HCT116 (cell line): ENCODE measurements at regions not wholly inside any gene's neighbourhood (a gene's known extent, or its start where the extent isn't known, plus 50 kb on each side); places are given as distances from the start of the nearest gene placed in this dataset.
A peak's percentile ranks its signal among the peaks of the same experiment; 100 is the strongest.

Source experiments
- ATAC-seq: fragments of 200-7000 bp; cut with Tn5 transposase; 2 replicates; pipeline ENCODE4 v1.9.1; 2020; ENCODE audit warnings: mild to moderate bottlenecking, moderate library complexity
- BruUV-seq: library from RNA; stranded (reverse); fragments of 400-500 nt; replicated peaks from 2 replicates; lab custom pipeline; 2021; lab: Mats Ljungman, UMichigan
- CTCF ChIA-PET: fragments of 300-600 bp; sonication (Branson Sonifier 250); formaldehyde crosslinking; loops from one replicate; lab custom pipeline; 2021; ENCODE audit warnings: antibody characterized with exemption; lab: Charles Lee
- POLR2A ChIA-PET: fragments of 300-600, 350-600 bp; sonication (Branson Sonifier 250); formaldehyde crosslinking; loops from one replicate; lab custom pipeline; 2021; ENCODE audit warnings: antibody characterized with exemption; lab: Charles Lee
- RAD21 ChIA-PET, 2 experiments: fragments of 300-600 bp; sonication (Branson Sonifier 250); formaldehyde crosslinking; loops; one replicate each; lab custom pipeline; 2023; ENCODE audit warnings: low total read pairs in 2 of 2; ENCODE audit not compliant: uncharacterized antibody in 2 of 2, unreplicated experiment in 2 of 2, low non-redundant PET in 1 of 2; lab: Charles Lee
- DNase-seq: peaks from one replicate; pipeline ENCODE4 v3.0.0-alpha.2; 2010; ENCODE audit warnings: low read depth, low spot score
- H2AFZ ChIP-seq: fragments of 200-600 bp; shearing (Covaris generic), sonication (generic); 2 replicates; pipeline ENCODE4 v1.6.1; 2017; ENCODE audit warnings: low read depth, mixed run types, mixed read lengths, antibody characterized with exemption, low read length; ENCODE audit not compliant: poor library complexity, severe bottlenecking
- H3K27ac ChIP-seq: 2 replicates; pipeline ENCODE4 v1.5.1; 2012; ENCODE audit warnings: low read depth, low read length
- H3K27me3 ChIP-seq: fragments of 200-600 bp; sonication (generic); 2 replicates; pipeline ENCODE4 v1.6.1; 2016; ENCODE audit warnings: mixed run types, low read length, mixed read lengths; ENCODE audit not compliant: insufficient read depth
- H3K36me3 ChIP-seq, 2 experiments: fragments of 200-500 bp in 1 of 2; fragments of 200-600 bp in 1 of 2; sonication (Bioruptor generic) in 1 of 2; sonication (generic) in 1 of 2; 2 replicates each; pipeline versions ENCODE4 v1.5.1 to v1.6.1; 2014 to 2016; ENCODE audit warnings: low read length in 2 of 2, inconsistent platforms in 1 of 2, mixed read lengths in 1 of 2, mixed run types in 1 of 2; ENCODE audit not compliant: insufficient read depth in 2 of 2, control insufficient read depth in 1 of 2
- H3K4me1 ChIP-seq, 2 experiments: fragments of 200-600 bp in 1 of 2; sonication (generic) in 1 of 2; 2 replicates each; pipeline versions ENCODE4 v1.5.1 to v1.6.1; 2012 to 2017; ENCODE audit warnings: low read length in 2 of 2, inconsistent platforms in 1 of 2, mild to moderate bottlenecking in 1 of 2, mixed read lengths in 1 of 2, mixed run types in 1 of 2, moderate library complexity in 1 of 2; ENCODE audit not compliant: insufficient read depth in 2 of 2, control insufficient read depth in 1 of 2
- H3K4me2 ChIP-seq: fragments of 200-600 bp; sonication (generic); 2 replicates; pipeline ENCODE4 v1.6.1; 2017; ENCODE audit warnings: mixed run types, low read length, mixed read lengths
- H3K4me3 ChIP-seq, 2 experiments: fragments of 200-600 bp in 1 of 2; sonication (generic) in 1 of 2; replicated peaks in 1 of 2; 2 replicates each; pipeline ENCODE4 v1.5.1; 2011 to 2016; ENCODE audit warnings: low read length in 2 of 2, control low read depth in 1 of 2, low read depth in 1 of 2, mild to moderate bottlenecking in 1 of 2, mixed read lengths in 1 of 2, mixed run types in 1 of 2
- H3K79me2 ChIP-seq: fragments of 200-600 bp; sonication (generic); 2 replicates; pipeline ENCODE4 v1.6.1; 2017; ENCODE audit warnings: mild to moderate bottlenecking, mixed run types, low read length, moderate library complexity, mixed read lengths; ENCODE audit not compliant: insufficient read depth
- H3K9ac ChIP-seq: fragments of 200-600 bp; sonication (generic); 2 replicates; pipeline ENCODE4 v1.6.1; 2016; ENCODE audit warnings: low read length, mixed read lengths
- H3K9me2 ChIP-seq: fragments of 200-600 bp; sonication (generic), shearing (Covaris generic); 2 replicates; pipeline ENCODE4 v1.6.1; 2017; ENCODE audit warnings: mixed run types, mild to moderate bottlenecking, moderate library complexity; ENCODE audit not compliant: insufficient read depth
- H3K9me3 ChIP-seq, 2 experiments: fragments of 200-500 bp in 1 of 2; fragments of 200-600 bp in 1 of 2; sonication (Bioruptor generic) in 1 of 2; sonication (generic) in 1 of 2; 2 replicates each; pipeline ENCODE4 v1.6.1; 2014 to 2017; ENCODE audit warnings: low read length in 2 of 2, mixed read lengths in 2 of 2, inconsistent platforms in 1 of 2, low read depth in 1 of 2, mild to moderate bottlenecking in 1 of 2, mixed run types in 1 of 2, moderate library complexity in 1 of 2; ENCODE audit not compliant: control insufficient read depth in 1 of 2, insufficient read depth in 1 of 2
- H4K20me1 ChIP-seq: fragments of 200-600 bp; sonication (generic), shearing (Covaris generic); 2 replicates; pipeline ENCODE4 v1.6.1; 2017; ENCODE audit warnings: mixed run types, mild to moderate bottlenecking, moderate library complexity; ENCODE audit not compliant: insufficient read depth
- ATF3 ChIP-seq: IDR thresholded peaks from 2 replicates; pipeline ENCODE4 v1.6.1; 2012
- CEBPB ChIP-seq: IDR thresholded peaks from 2 replicates; pipeline ENCODE4 v1.6.1; 2012; ENCODE audit warnings: low read depth
- EGR1 ChIP-seq: IDR thresholded peaks from 2 replicates; pipeline ENCODE4 v1.6.1; 2012; ENCODE audit warnings: low read depth
- EZH2 ChIP-seq: fragments of 200-600 bp; sonication (generic); IDR thresholded peaks from 2 replicates; pipeline ENCODE4 v1.6.1; 2017; ENCODE audit warnings: antibody characterized with exemption, mixed run types
- EZH2phosphoT487 ChIP-seq: fragments of 200-600 bp; IDR thresholded peaks from 2 replicates; pipeline ENCODE4 v1.6.1; 2018; ENCODE audit warnings: antibody characterized with exemption, borderline replicate concordance
- FOSL1 ChIP-seq: IDR thresholded peaks from 2 replicates; pipeline ENCODE4 v1.6.1; 2012; ENCODE audit warnings: low read depth
- POLR2A ChIP-seq: IDR thresholded peaks from 2 replicates; pipeline ENCODE4 v1.7.0; 2011; ENCODE audit warnings: borderline replicate concordance; ENCODE audit not compliant: insufficient read depth, insufficient read length; ENCODE audit errors: extremely low read depth
- RAD21 ChIP-seq: IDR thresholded peaks from 2 replicates; pipeline ENCODE4 v1.6.1; 2012; ENCODE audit warnings: low read depth, mild to moderate bottlenecking
- SIN3A ChIP-seq: IDR thresholded peaks from 2 replicates; pipeline ENCODE4 v1.6.1; 2012; ENCODE audit warnings: low read depth
- SP1 ChIP-seq: IDR thresholded peaks from 2 replicates; pipeline ENCODE4 v1.6.1; 2012; ENCODE audit warnings: low read depth
- SRF ChIP-seq: IDR thresholded peaks from 2 replicates; pipeline ENCODE4 v1.6.1; 2012; ENCODE audit warnings: low read depth
- ZFX ChIP-seq: fragments of 450-650 bp; IDR thresholded peaks from 2 replicates; pipeline ENCODE4 v1.6.1; 2017
- ZNF274 ChIP-seq: fragments of 200-500 bp; sonication (Bioruptor generic); IDR thresholded peaks from 2 replicates; pipeline ENCODE4 v1.6.1; 2014; ENCODE audit warnings: mild to moderate bottlenecking, low read depth, low read length, inconsistent platforms
- intact Hi-C: fragments of 100-400 bp; cut with micrococcal nuclease; formaldehyde crosslinking; loops from 2 replicates; pipeline ENCODE4 v1.10.0; 2022
- TF ChIP-seq, protein P1 (sequence below): IDR thresholded peaks from 2 replicates; pipeline ENCODE4 v1.6.1; 2012; ENCODE audit warnings: low read depth
- TF ChIP-seq, protein P2 (sequence below): IDR thresholded peaks from 2 replicates; pipeline ENCODE4 v1.6.1; 2011; ENCODE audit warnings: mild to moderate bottlenecking, low read length, moderate library complexity; ENCODE audit not compliant: insufficient replicate concordance; ENCODE audit errors: extremely low read depth

DNA sequence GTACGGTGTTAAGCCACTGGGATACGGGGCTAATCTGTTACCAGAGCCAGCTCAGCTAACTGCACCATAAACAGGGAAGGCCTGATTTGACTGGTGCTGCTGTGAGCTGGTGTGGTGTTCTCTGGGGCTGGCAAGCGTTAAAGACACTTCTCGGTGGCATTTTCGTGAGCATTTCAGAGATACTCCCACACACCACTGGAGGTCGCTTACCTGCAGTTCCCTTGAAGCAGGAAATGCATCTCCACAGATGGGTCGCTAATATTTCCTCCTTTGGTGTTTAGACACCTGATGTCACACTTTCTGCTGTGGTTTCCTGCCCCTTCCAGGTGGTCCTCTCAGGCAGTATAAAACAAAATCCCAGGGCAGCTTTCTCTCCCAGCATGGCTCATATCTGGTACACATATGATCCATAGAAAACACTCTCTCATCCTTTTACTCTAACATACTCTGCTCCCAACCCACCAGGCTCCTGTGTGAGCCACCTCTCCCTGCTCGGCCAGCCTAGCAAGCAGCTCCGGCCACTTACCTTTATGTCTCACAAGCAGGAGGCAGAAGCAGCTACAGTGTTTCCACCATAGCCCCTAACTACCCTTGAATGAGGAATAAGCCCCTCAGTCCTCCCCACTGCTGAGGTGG, 129.9 kb upstream of the GRIN2B start (continued):
- TF ChIP-seq FOSL1 (no peak), EZH2phosphoT487 (no peak), POLR2A (no peak), RAD21 (peak; percentile 42), ZFX (no peak), ATF3 (no peak)
- TF ChIP-seq, protein P1, sequence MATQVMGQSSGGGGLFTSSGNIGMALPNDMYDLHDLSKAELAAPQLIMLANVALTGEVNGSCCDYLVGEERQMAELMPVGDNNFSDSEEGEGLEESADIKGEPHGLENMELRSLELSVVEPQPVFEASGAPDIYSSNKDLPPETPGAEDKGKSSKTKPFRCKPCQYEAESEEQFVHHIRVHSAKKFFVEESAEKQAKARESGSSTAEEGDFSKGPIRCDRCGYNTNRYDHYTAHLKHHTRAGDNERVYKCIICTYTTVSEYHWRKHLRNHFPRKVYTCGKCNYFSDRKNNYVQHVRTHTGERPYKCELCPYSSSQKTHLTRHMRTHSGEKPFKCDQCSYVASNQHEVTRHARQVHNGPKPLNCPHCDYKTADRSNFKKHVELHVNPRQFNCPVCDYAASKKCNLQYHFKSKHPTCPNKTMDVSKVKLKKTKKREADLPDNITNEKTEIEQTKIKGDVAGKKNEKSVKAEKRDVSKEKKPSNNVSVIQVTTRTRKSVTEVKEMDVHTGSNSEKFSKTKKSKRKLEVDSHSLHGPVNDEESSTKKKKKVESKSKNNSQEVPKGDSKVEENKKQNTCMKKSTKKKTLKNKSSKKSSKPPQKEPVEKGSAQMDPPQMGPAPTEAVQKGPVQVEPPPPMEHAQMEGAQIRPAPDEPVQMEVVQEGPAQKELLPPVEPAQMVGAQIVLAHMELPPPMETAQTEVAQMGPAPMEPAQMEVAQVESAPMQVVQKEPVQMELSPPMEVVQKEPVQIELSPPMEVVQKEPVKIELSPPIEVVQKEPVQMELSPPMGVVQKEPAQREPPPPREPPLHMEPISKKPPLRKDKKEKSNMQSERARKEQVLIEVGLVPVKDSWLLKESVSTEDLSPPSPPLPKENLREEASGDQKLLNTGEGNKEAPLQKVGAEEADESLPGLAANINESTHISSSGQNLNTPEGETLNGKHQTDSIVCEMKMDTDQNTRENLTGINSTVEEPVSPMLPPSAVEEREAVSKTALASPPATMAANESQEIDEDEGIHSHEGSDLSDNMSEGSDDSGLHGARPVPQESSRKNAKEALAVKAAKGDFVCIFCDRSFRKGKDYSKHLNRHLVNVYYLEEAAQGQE = no peak

DNA sequence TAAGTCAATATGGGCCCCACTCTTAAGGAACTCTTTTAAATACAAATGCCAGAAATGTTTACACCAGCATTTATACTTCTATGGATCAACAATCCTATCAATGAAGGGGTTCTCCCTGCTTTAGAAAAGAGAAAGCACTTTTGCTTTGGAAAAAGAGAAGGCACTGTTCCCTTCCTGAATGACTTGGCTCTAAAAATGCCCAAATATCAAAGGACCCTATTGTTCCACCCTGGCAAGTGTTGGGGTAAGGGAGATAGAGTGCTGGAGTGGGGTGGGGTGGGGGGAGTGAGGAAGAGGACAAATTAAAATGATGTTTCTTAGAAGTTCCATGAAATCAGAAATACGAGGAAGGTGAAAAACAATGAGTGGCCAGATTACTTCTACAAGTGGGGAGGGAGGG, 131.6 kb upstream of the GRIN2B start:
- no peak for ATAC-seq
- intact Hi-C loops = no loop called here
- Histone ChIP-seq H3K4me2 (no peak overlapping the region), H3K4me1 (peaks cover 0 to 8% of the 10 kb centered on the region in 2 experiments; a peak in 2 of 4 replicates), H3K79me2 (no peaks in the 10 kb centered on the region), H3K27me3 (no peaks in the 10 kb centered on the region), H2AFZ (no peak overlapping the region), H3K36me3 (no peaks in the 10 kb centered on the region), H3K9me2 (no peaks in the 10 kb centered on the region), H4K20me1 (no peaks in the 10 kb centered on the region), H3K9ac (no peak overlapping the region), H3K4me3 (no peak overlapping the region), H3K27ac (no peak overlapping the region), H3K9me3 (no peaks in the 10 kb centered on the region)
- BruUV-seq = no TSS peak
- DNase-seq = no peak
- CTCF ChIA-PET = no interaction called here
- POLR2A ChIA-PET = no interaction called here
- TF ChIP-seq EZH2 (no peak), SP1 (no peak), ZNF274 (no peak), EGR1 (no peak), CEBPB (no peak), SIN3A (no peak), SRF (no peak)
- TF ChIP-seq, protein P2, sequence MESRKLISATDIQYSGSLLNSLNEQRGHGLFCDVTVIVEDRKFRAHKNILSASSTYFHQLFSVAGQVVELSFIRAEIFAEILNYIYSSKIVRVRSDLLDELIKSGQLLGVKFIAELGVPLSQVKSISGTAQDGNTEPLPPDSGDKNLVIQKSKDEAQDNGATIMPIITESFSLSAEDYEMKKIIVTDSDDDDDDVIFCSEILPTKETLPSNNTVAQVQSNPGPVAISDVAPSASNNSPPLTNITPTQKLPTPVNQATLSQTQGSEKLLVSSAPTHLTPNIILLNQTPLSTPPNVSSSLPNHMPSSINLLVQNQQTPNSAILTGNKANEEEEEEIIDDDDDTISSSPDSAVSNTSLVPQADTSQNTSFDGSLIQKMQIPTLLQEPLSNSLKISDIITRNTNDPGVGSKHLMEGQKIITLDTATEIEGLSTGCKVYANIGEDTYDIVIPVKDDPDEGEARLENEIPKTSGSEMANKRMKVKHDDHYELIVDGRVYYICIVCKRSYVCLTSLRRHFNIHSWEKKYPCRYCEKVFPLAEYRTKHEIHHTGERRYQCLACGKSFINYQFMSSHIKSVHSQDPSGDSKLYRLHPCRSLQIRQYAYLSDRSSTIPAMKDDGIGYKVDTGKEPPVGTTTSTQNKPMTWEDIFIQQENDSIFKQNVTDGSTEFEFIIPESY = no peak
- RAD21 ChIA-PET = no interaction called here
